ENCODE measurements at regions not wholly inside any gene's neighbourhood (a gene's known extent, or its start where the extent isn't known, plus 50 kb on each side); places are given as distances from the start of the nearest gene placed in this dataset.

GRCh38 chr12:91975891-91976290, 169.8 kb downstream of the BTG1 start:
- no peak overlapping the region for H3K4me3 ChIP-seq (ENCODE audit: low read depth, low read length)
- TF ChIP-seq CTCF (conservative IDR thresholded peaks at IDR 0.05; ENCODE audit: low read depth, low read length): no peak
- no peak for DNase-seq (ENCODE audit: low read depth)

GRCh38 chr12:91974541-91975085, 171.0 kb downstream of the BTG1 start:
- no peak overlapping the region for H3K4me3 ChIP-seq (ENCODE audit: low read depth, low read length)
- TF ChIP-seq CTCF (conservative IDR thresholded peaks at IDR 0.05; ENCODE audit: low read depth, low read length): no peak
- DNase-seq (ENCODE audit: low read depth): peak; percentile 64

- H3K4me3 ChIP-seq (ENCODE audit: low read depth, low read length): no peak overlapping the region
- DNase-seq (ENCODE audit: low read depth): no peak
- no peak for TF ChIP-seq CTCF (conservative IDR thresholded peaks at IDR 0.05; ENCODE audit: low read depth, low read length)
Observed at GRCh38 chr12:91973813-91974212, 171.8 kb downstream of the BTG1 start.

- TF ChIP-seq CTCF (conservative IDR thresholded peaks at IDR 0.05; ENCODE audit: low read depth, low read length): no peak
- H3K4me3 ChIP-seq (ENCODE audit: low read depth, low read length): no peak overlapping the region
- no peak for DNase-seq (ENCODE audit: low read depth)
Observed at GRCh38 chr12:91972896-91973295, 172.8 kb downstream of the BTG1 start.

- no peak for DNase-seq (ENCODE audit: low read depth)
- H3K4me3 ChIP-seq (ENCODE audit: low read depth, low read length): no peak overlapping the region
- TF ChIP-seq CTCF (conservative IDR thresholded peaks at IDR 0.05; ENCODE audit: low read depth, low read length): no peak
Observed at GRCh38 chr12:91968777-91969171, 176.9 kb downstream of the BTG1 start.

- no peak for TF ChIP-seq CTCF (conservative IDR thresholded peaks at IDR 0.05; ENCODE audit: low read depth, low read length)
- no peak overlapping the region for H3K4me3 ChIP-seq (ENCODE audit: low read depth, low read length)
- DNase-seq (ENCODE audit: low read depth): no peak
Observed at GRCh38 chr12:91968076-91968776, 177.4 kb downstream of the BTG1 start.

- no peak for DNase-seq (ENCODE audit: low read depth)
- TF ChIP-seq CTCF (conservative IDR thresholded peaks at IDR 0.05; ENCODE audit: low read depth, low read length): no peak
- no peak overlapping the region for H3K4me3 ChIP-seq (ENCODE audit: low read depth, low read length)
Observed at GRCh38 chr12:91967590-91967989, 178.1 kb downstream of the BTG1 start.

All from choroid plexus epithelial cell (primary cell).